OCI-LY1 (cell line): ENCODE measurements at regions not wholly inside any gene's neighbourhood (a gene's known extent, or its start where the extent isn't known, plus 50 kb on each side); places are given as distances from the start of the nearest gene placed in this dataset.

ENCODE experiments used
- H2AFZ ChIP-seq: fragments of 200-600 bp; sonication (generic), shearing (Covaris generic); 2 replicates; pipeline ENCODE4 v1.6.0; 2014; ENCODE audit warnings: antibody characterized with exemption, mild to moderate bottlenecking, low read length
- H3F3A ChIP-seq: fragments of 200-600 bp; sonication (generic), shearing (Covaris generic); 2 replicates; pipeline ENCODE4 v1.6.0; 2014; ENCODE audit warnings: mild to moderate bottlenecking, antibody characterized with exemption, low read length, moderate library complexity; ENCODE audit not compliant: insufficient read depth
- H3K27ac ChIP-seq: fragments of 200-600 bp; sonication (generic); 2 replicates; pipeline ENCODE4 v1.5.1; 2014; ENCODE audit warnings: low read length, mixed run types, mild to moderate bottlenecking, low read depth; ENCODE audit not compliant: poor library complexity, severe bottlenecking
- H3K27me3 ChIP-seq: fragments of 200-600 bp; sonication (generic); 2 replicates; pipeline ENCODE4 v1.6.0; 2014; ENCODE audit warnings: antibody characterized with exemption, mild to moderate bottlenecking, low read length, moderate library complexity; ENCODE audit not compliant: insufficient read depth
- H3K36me3 ChIP-seq: fragments of 200-600 bp; sonication (generic); 2 replicates; pipeline ENCODE4 v1.6.1; 2014; ENCODE audit warnings: mild to moderate bottlenecking, antibody characterized with exemption, low read length, moderate library complexity, mixed read lengths; ENCODE audit not compliant: insufficient read depth
- H3K4me1 ChIP-seq: fragments of 200-600 bp; sonication (generic); 2 replicates; pipeline ENCODE4 v1.5.1; 2014; ENCODE audit warnings: mild to moderate bottlenecking, low read length, moderate library complexity; ENCODE audit not compliant: insufficient read depth, severe bottlenecking
- H3K4me2 ChIP-seq: fragments of 200-600 bp; sonication (generic), shearing (Covaris generic); 2 replicates; pipeline ENCODE4 v1.6.1; 2014; ENCODE audit warnings: low read length
- H3K4me3 ChIP-seq: fragments of 200-600 bp; sonication (generic); 2 replicates; pipeline ENCODE4 v1.5.1; 2014; ENCODE audit warnings: low read length, low read depth, mild to moderate bottlenecking, mixed read lengths; ENCODE audit not compliant: poor library complexity, severe bottlenecking
- H3K79me2 ChIP-seq: fragments of 200-600 bp; shearing (Covaris generic); 2 replicates; pipeline ENCODE4 v1.6.1; 2016; ENCODE audit warnings: mixed run types, low read length, mixed read lengths; ENCODE audit not compliant: insufficient read depth
- H3K9ac ChIP-seq: fragments of 200-600 bp; sonication (generic), shearing (Covaris generic); 2 replicates; pipeline ENCODE4 v1.6.1; 2014; ENCODE audit warnings: mild to moderate bottlenecking, low read length, mixed read lengths
- H3K9me2 ChIP-seq: fragments of 200-600 bp; sonication (generic), shearing (Covaris generic); 2 replicates; pipeline ENCODE4 v1.6.1; 2014; ENCODE audit warnings: low read depth, mild to moderate bottlenecking, low read length, mixed read lengths
- H3K9me3 ChIP-seq: fragments of 200-600 bp; shearing (Covaris generic); 2 replicates; pipeline ENCODE4 v1.6.1; 2014; ENCODE audit warnings: low read length, mixed read lengths
- H4K20me1 ChIP-seq: fragments of 200-600 bp; sonication (generic), shearing (Covaris generic); 2 replicates; pipeline ENCODE4 v1.6.0; 2016; ENCODE audit warnings: mild to moderate bottlenecking, low read length; ENCODE audit not compliant: insufficient read depth
- CTCF ChIP-seq: fragments of 200-600 bp; sonication (generic), shearing (Covaris generic); IDR thresholded peaks from 2 replicates; pipeline ENCODE4 v1.5.1; 2017; ENCODE audit warnings: mild to moderate bottlenecking, antibody characterized with exemption, low read length, moderate library complexity, mixed read lengths
- EZH2 ChIP-seq: fragments of 200-600 bp; sonication (generic), shearing (Covaris generic); IDR thresholded peaks from 2 replicates; pipeline ENCODE4 v1.8.0; 2017; ENCODE audit warnings: borderline replicate concordance, mixed run types, mild to moderate bottlenecking, antibody characterized with exemption, low read length, moderate library complexity, mixed read lengths

- no peaks in the 10 kb centered on the region for H3K9me2 ChIP-seq
- no peaks in the 10 kb centered on the region for H3K79me2 ChIP-seq
- H3K4me3 ChIP-seq: no peak overlapping the region
- no peaks in the 10 kb centered on the region for H3K4me1 ChIP-seq
- no peak overlapping the region for H3K4me2 ChIP-seq
- no peak overlapping the region for H2AFZ ChIP-seq
- no peaks in the 10 kb centered on the region for H4K20me1 ChIP-seq
- no peak overlapping the region for H3K9ac ChIP-seq
- no peaks in the 10 kb centered on the region for H3K9me3 ChIP-seq
- no peaks in the 10 kb centered on the region for H3K36me3 ChIP-seq
- H3K27ac ChIP-seq: no peak overlapping the region
- H3K27me3 ChIP-seq: no peaks in the 10 kb centered on the region
- no peaks in the 10 kb centered on the region for H3F3A ChIP-seq
- TF ChIP-seq CTCF (no peak), EZH2 (no peak)
Measured at GRCh38 chr2:103025056-103025455, 263.2 kb downstream of the TMEM182 start.

- Histone ChIP-seq H2AFZ (no peak overlapping the region), H3K9me2 (no peaks in the 10 kb centered on the region)
- TF ChIP-seq CTCF: no peak
- TF ChIP-seq EZH2: no peak
Measured at GRCh38 chr2:103028181-103028580, 266.4 kb downstream of the TMEM182 start.

More at GRCh38 chr2:103028181-103028580, 266.4 kb downstream of the TMEM182 start:
- H3K36me3 ChIP-seq: no peaks in the 10 kb centered on the region
- no peaks in the 10 kb centered on the region for H3F3A ChIP-seq
- H3K27ac ChIP-seq: no peak overlapping the region
- no peaks in the 10 kb centered on the region for H4K20me1 ChIP-seq
- no peaks in the 10 kb centered on the region for H3K4me1 ChIP-seq
- no peaks in the 10 kb centered on the region for H3K9me3 ChIP-seq
- H3K4me2 ChIP-seq: no peak overlapping the region
- H3K9ac ChIP-seq: no peak overlapping the region
- H3K79me2 ChIP-seq: no peaks in the 10 kb centered on the region
- no peak overlapping the region for H3K4me3 ChIP-seq
- H3K27me3 ChIP-seq: no peaks in the 10 kb centered on the region
